Activated CD4-positive, alpha-beta T cell treated with anti-CD3 and anti-CD28 coated beads, Interleukin-2, amount 10 ng/mL, durations not matched to agents 7 days and 5 days (primary cell): ENCODE measurements at regions not wholly inside any gene's neighbourhood (a gene's known extent, or its start where the extent isn't known, plus 50 kb on each side); places are given as distances from the start of the nearest gene placed in this dataset.
"Not testable (repeated sequence)": the region's sequence is repeated elsewhere in the genome, so short reads cannot be mapped to it uniquely, and the experiment has no call there.

ENCODE experiments used
- CTCF ChIA-PET: fragments of 350-600 bp; sonication (Branson Sonifier 250); formaldehyde crosslinking; loops from one replicate; lab custom pipeline; 2021; ENCODE audit warnings: antibody characterized with exemption; lab: Charles Lee
- POLR2A ChIA-PET: fragments of 350-600 bp; sonication (Branson Sonifier 250); formaldehyde crosslinking; loops from one replicate; lab custom pipeline; 2021; ENCODE audit warnings: antibody characterized with exemption; lab: Charles Lee
- DNase-seq: peaks from one replicate; pipeline ENCODE4 v3.0.0-alpha.2; 2020
- H3K27ac Mint-ChIP-seq: one replicate; pipeline ENCODE4 v1.8.0; 2021; ENCODE audit warnings: mild to moderate bottlenecking, moderate library complexity, mixed read lengths
- H3K27me3 Mint-ChIP-seq: one replicate; pipeline ENCODE4 v1.8.0; 2021; ENCODE audit warnings: mixed read lengths
- H3K36me3 Mint-ChIP-seq: one replicate; pipeline ENCODE4 v1.8.0; 2021; ENCODE audit warnings: low read depth, mixed read lengths
- H3K4me1 Mint-ChIP-seq: one replicate; pipeline ENCODE4 v1.8.0; 2021; ENCODE audit warnings: mixed read lengths
- H3K4me3 Mint-ChIP-seq: one replicate; pipeline ENCODE4 v1.8.0; 2021; ENCODE audit warnings: mild to moderate bottlenecking, moderate library complexity, mixed read lengths
- H3K9me3 Mint-ChIP-seq: one replicate; pipeline ENCODE4 v1.8.0; 2021; ENCODE audit warnings: mixed read lengths

- Mint-ChIP-seq H3K27me3 (no peaks in the 10 kb centered on the region), H3K4me1 (no peaks in the 10 kb centered on the region), H3K27ac (no peak overlapping the region), H3K36me3 (no peaks in the 10 kb centered on the region), H3K4me3 (no peak overlapping the region), H3K9me3 (no peaks in the 10 kb centered on the region)
- CTCF ChIA-PET = no interaction called here
- DNase-seq = no peak
- POLR2A ChIA-PET = no interaction called here
Observed at GRCh38 chr10:4436103-4436502, 389.9 kb upstream of the AKR1E2 start.

- no peak overlapping the region for H3K4me3 Mint-ChIP-seq
- no peak for DNase-seq
- no peak overlapping the region for H3K27ac Mint-ChIP-seq
- H3K9me3 Mint-ChIP-seq = no peaks in the 10 kb centered on the region
- no peaks in the 10 kb centered on the region for H3K36me3 Mint-ChIP-seq
- ChIA-PET CTCF (no interaction called here), POLR2A (no interaction called here)
- no peaks in the 10 kb centered on the region for H3K4me1 Mint-ChIP-seq
- H3K27me3 Mint-ChIP-seq = no peaks in the 10 kb centered on the region
Observed at GRCh38 chr10:4434516-4435071, 391.4 kb upstream of the AKR1E2 start.

- CTCF ChIA-PET = no interaction called here
- Mint-ChIP-seq H3K36me3 (no peaks in the 10 kb centered on the region), H3K27ac (no peak overlapping the region), H3K4me3 (no peak overlapping the region), H3K27me3 (no peaks in the 10 kb centered on the region), H3K9me3 (no peaks in the 10 kb centered on the region), H3K4me1 (no peaks in the 10 kb centered on the region)
- POLR2A ChIA-PET = no interaction called here
- no peak for DNase-seq
Observed at GRCh38 chr10:4434105-4434504, 391.9 kb upstream of the AKR1E2 start.

- H3K27ac Mint-ChIP-seq = no peak overlapping the region
- H3K27me3 Mint-ChIP-seq = no peaks in the 10 kb centered on the region
- H3K36me3 Mint-ChIP-seq = no peaks in the 10 kb centered on the region
- ChIA-PET CTCF (interaction anchor here (0.9 kb wide), 1 partner anchor 20 kb away, joined by 4 read pairs; no protein-coding TSS in a partner anchor), POLR2A (no interaction called here)
- DNase-seq = no peak
- H3K4me3 Mint-ChIP-seq = no peak overlapping the region
- no peaks in the 10 kb centered on the region for H3K4me1 Mint-ChIP-seq
- H3K9me3 Mint-ChIP-seq = no peaks in the 10 kb centered on the region
Observed at GRCh38 chr10:4431114-4431863, 394.7 kb upstream of the AKR1E2 start.

GRCh38 chr10:4429571-4429970 is 396.4 kb upstream of the AKR1E2 start:
- no peak overlapping the region for H3K27ac Mint-ChIP-seq
- DNase-seq = no peak
- H3K4me1 Mint-ChIP-seq = no peaks in the 10 kb centered on the region
- H3K27me3 Mint-ChIP-seq = no peaks in the 10 kb centered on the region
- CTCF ChIA-PET = no interaction called here
- POLR2A ChIA-PET = no interaction called here
- no peak overlapping the region for H3K4me3 Mint-ChIP-seq
- no peaks in the 10 kb centered on the region for H3K36me3 Mint-ChIP-seq
- peaks cover 3% of the 10 kb centered on the region for H3K9me3 Mint-ChIP-seq

- no peaks in the 10 kb centered on the region for H3K4me1 Mint-ChIP-seq
- CTCF ChIA-PET = no interaction called here
- H3K9me3 Mint-ChIP-seq = peaks cover 3% of the 10 kb centered on the region
- POLR2A ChIA-PET = no interaction called here
- DNase-seq = no peak
- H3K27me3 Mint-ChIP-seq = peaks cover 2% of the 10 kb centered on the region
- no peaks in the 10 kb centered on the region for H3K36me3 Mint-ChIP-seq
- H3K4me3 Mint-ChIP-seq = no peak overlapping the region
- no peak overlapping the region for H3K27ac Mint-ChIP-seq
Observed at GRCh38 chr10:4427532-4427931, 398.5 kb upstream of the AKR1E2 start.

GRCh38 chr10:4426866-4427265 is 399.1 kb upstream of the AKR1E2 start:
- no peak for DNase-seq
- no peaks in the 10 kb centered on the region for H3K4me1 Mint-ChIP-seq
- CTCF ChIA-PET = no interaction called here
- POLR2A ChIA-PET = no interaction called here
- no peaks in the 10 kb centered on the region for H3K36me3 Mint-ChIP-seq
- H3K4me3 Mint-ChIP-seq = no peak overlapping the region
- peaks cover 2% of the 10 kb centered on the region for H3K27me3 Mint-ChIP-seq
- H3K27ac Mint-ChIP-seq = no peak overlapping the region
- H3K9me3 Mint-ChIP-seq = peaks cover 3% of the 10 kb centered on the region

- peaks cover 2% of the 10 kb centered on the region for H3K4me1 Mint-ChIP-seq
- H3K4me3 Mint-ChIP-seq = no peak overlapping the region
- H3K36me3 Mint-ChIP-seq = no peaks in the 10 kb centered on the region
- no peak overlapping the region for H3K27ac Mint-ChIP-seq
- CTCF ChIA-PET = interaction anchor here (1.3 kb wide), 1 partner anchor 10 kb away, joined by 3 read pairs; no protein-coding TSS in a partner anchor
- no peak for DNase-seq
- H3K9me3 Mint-ChIP-seq = no peaks in the 10 kb centered on the region
- POLR2A ChIA-PET = no interaction called here
- H3K27me3 Mint-ChIP-seq = peaks cover 8% of the 10 kb centered on the region
Observed at GRCh38 chr10:4409319-4409718, 416.7 kb upstream of the AKR1E2 start.

GRCh38 chr10:4407783-4408182 is 418.2 kb upstream of the AKR1E2 start:
- H3K36me3 Mint-ChIP-seq = no peaks in the 10 kb centered on the region
- no peak for DNase-seq
- H3K4me3 Mint-ChIP-seq = no peak overlapping the region
- CTCF ChIA-PET = no interaction called here
- H3K27ac Mint-ChIP-seq = no peak overlapping the region
- POLR2A ChIA-PET = no interaction called here
- no peaks in the 10 kb centered on the region for H3K9me3 Mint-ChIP-seq
- peaks cover 5% of the 10 kb centered on the region for H3K27me3 Mint-ChIP-seq
- H3K4me1 Mint-ChIP-seq = peaks cover 2% of the 10 kb centered on the region

GRCh38 chr10:4405828-4406227 is 420.2 kb upstream of the AKR1E2 start:
- Mint-ChIP-seq H3K9me3 (no peaks in the 10 kb centered on the region), H3K4me3 (no peak overlapping the region), H3K36me3 (no peaks in the 10 kb centered on the region), H3K4me1 (peaks cover 2% of the 10 kb centered on the region), H3K27me3 (peaks cover 4% of the 10 kb centered on the region), H3K27ac (no peak overlapping the region)
- no peak for DNase-seq
- ChIA-PET CTCF (no interaction called here), POLR2A (no interaction called here)

GRCh38 chr10:4403638-4404252 is 422.3 kb upstream of the AKR1E2 start:
- Mint-ChIP-seq H3K36me3 (no peaks in the 10 kb centered on the region), H3K27me3 (peaks cover 2% of the 10 kb centered on the region), H3K4me3 (no peak overlapping the region), H3K27ac (no peak overlapping the region), H3K9me3 (no peaks in the 10 kb centered on the region), H3K4me1 (peaks cover 2% of the 10 kb centered on the region)
- POLR2A ChIA-PET = no interaction called here
- no peak for DNase-seq
- CTCF ChIA-PET = no interaction called here

- H3K9me3 Mint-ChIP-seq, POLR2A ChIA-PET, H3K36me3 Mint-ChIP-seq, H3K27me3 Mint-ChIP-seq, H3K4me1 Mint-ChIP-seq, CTCF ChIA-PET, DNase-seq, H3K27ac Mint-ChIP-seq, H3K4me3 Mint-ChIP-seq: not testable (repeated sequence)
Observed at GRCh38 chr10:4401080-4401479, 424.9 kb upstream of the AKR1E2 start.

- no peaks in the 10 kb centered on the region for H3K9me3 Mint-ChIP-seq
- no peaks in the 10 kb centered on the region for H3K36me3 Mint-ChIP-seq
- H3K27me3 Mint-ChIP-seq = peaks cover 2% of the 10 kb centered on the region
- POLR2A ChIA-PET = no interaction called here
- CTCF ChIA-PET = interaction anchor here (1.2 kb wide), 1 partner anchor 11 kb away, joined by 3 read pairs; no protein-coding TSS in a partner anchor
- H3K27ac Mint-ChIP-seq = no peak overlapping the region
- no peak for DNase-seq
- no peaks in the 10 kb centered on the region for H3K4me1 Mint-ChIP-seq
- H3K4me3 Mint-ChIP-seq = no peak overlapping the region
Observed at GRCh38 chr10:4399556-4399955, 426.5 kb upstream of the AKR1E2 start.
